ENCODE measurements at regions not wholly inside any gene's neighbourhood (a gene's known extent, or its start where the extent isn't known, plus 50 kb on each side); places are given as distances from the start of the nearest gene placed in this dataset.

GRCh38 chr13:81779876-81780275 is 1439.0 kb upstream of the SPRY2 start:
- Mint-ChIP-seq H3K4me1 (no peaks in the 10 kb centered on the region), H3K9me3 (peaks cover 7 to 33% (median 14%) of the 10 kb centered on the region in 6 donors), H3K36me3 (no peaks in the 10 kb centered on the region), H3K27ac (no peak overlapping the region), H3K4me3 (no peak overlapping the region), H3K27me3 (ENCODE audit: low read depth in 3 of 3) (no peaks in the 10 kb centered on the region)
- no peak for DNase-seq

GRCh38 chr13:81778350-81778749 is 1437.4 kb upstream of the SPRY2 start:
- Mint-ChIP-seq H3K27me3 (ENCODE audit: low read depth in 3 of 3) (no peaks in the 10 kb centered on the region), H3K9me3 (peaks cover 8 to 32% (median 17%) of the 10 kb centered on the region in 6 donors), H3K4me3 (no peak overlapping the region), H3K4me1 (no peaks in the 10 kb centered on the region), H3K36me3 (no peaks in the 10 kb centered on the region), H3K27ac (no peak overlapping the region)
- no peak for DNase-seq

GRCh38 chr13:81773263-81773662 is 1432.3 kb upstream of the SPRY2 start:
- Mint-ChIP-seq H3K9me3 (peaks cover 7 to 29% (median 14%) of the 10 kb centered on the region in 6 donors), H3K27ac (no peak overlapping the region), H3K4me1 (no peaks in the 10 kb centered on the region), H3K27me3 (ENCODE audit: low read depth in 3 of 3) (no peaks in the 10 kb centered on the region), H3K4me3 (no peak overlapping the region), H3K36me3 (no peaks in the 10 kb centered on the region)
- no peak for DNase-seq

- no peak for DNase-seq
- Mint-ChIP-seq H3K4me1 (no peaks in the 10 kb centered on the region), H3K27me3 (ENCODE audit: low read depth in 3 of 3) (no peaks in the 10 kb centered on the region)
Observed at GRCh38 chr13:81771951-81772350, 1431.0 kb upstream of the SPRY2 start.

GRCh38 chr13:81770868-81771505 is 1430.1 kb upstream of the SPRY2 start:
- no peaks in the 10 kb centered on the region for H3K4me1 Mint-ChIP-seq
- H3K4me3 Mint-ChIP-seq: no peak overlapping the region
- H3K9me3 Mint-ChIP-seq: peaks cover 8 to 28% (median 14%) of the 10 kb centered on the region in 6 donors
- H3K27ac Mint-ChIP-seq: no peak overlapping the region
- no peaks in the 10 kb centered on the region for H3K27me3 Mint-ChIP-seq (ENCODE audit: low read depth in 3 of 3)
- H3K36me3 Mint-ChIP-seq: no peaks in the 10 kb centered on the region
- no peak for DNase-seq

More at GRCh38 chr13:81771951-81772350, 1431.0 kb upstream of the SPRY2 start:
- Mint-ChIP-seq H3K9me3 (peaks cover 7 to 29% (median 14%) of the 10 kb centered on the region in 6 donors), H3K4me3 (no peak overlapping the region), H3K36me3 (no peaks in the 10 kb centered on the region), H3K27ac (no peak overlapping the region)

GRCh38 chr13:81762449-81762848 is 1421.5 kb upstream of the SPRY2 start:
- H3K36me3 Mint-ChIP-seq: no peaks in the 10 kb centered on the region
- H3K27me3 Mint-ChIP-seq (ENCODE audit: low read depth in 3 of 3): no peaks in the 10 kb centered on the region
- H3K4me1 Mint-ChIP-seq: no peaks in the 10 kb centered on the region
- H3K9me3 Mint-ChIP-seq: peaks cover 13 to 47% (median 24%) of the 10 kb centered on the region in 6 donors
- H3K4me3 Mint-ChIP-seq: no peak overlapping the region
- DNase-seq: no peak
- H3K27ac Mint-ChIP-seq: no peak overlapping the region

- H3K9me3 Mint-ChIP-seq: peaks cover 5 to 39% (median 25%) of the 10 kb centered on the region in 6 donors
- H3K27ac Mint-ChIP-seq: no peak overlapping the region
- no peak for DNase-seq
- H3K4me3 Mint-ChIP-seq: no peak overlapping the region
- no peaks in the 10 kb centered on the region for H3K27me3 Mint-ChIP-seq (ENCODE audit: low read depth in 3 of 3)
- no peaks in the 10 kb centered on the region for H3K36me3 Mint-ChIP-seq
- H3K4me1 Mint-ChIP-seq: no peaks in the 10 kb centered on the region
Observed at GRCh38 chr13:81760316-81760715, 1419.4 kb upstream of the SPRY2 start.

- no peaks in the 10 kb centered on the region for H3K4me1 Mint-ChIP-seq
- H3K9me3 Mint-ChIP-seq: peaks cover 3 to 43% (median 29%) of the 10 kb centered on the region in 6 donors
- H3K27me3 Mint-ChIP-seq (ENCODE audit: low read depth in 3 of 3): peaks cover 0 to 2% (median 0%) of the 10 kb centered on the region in 3 donors
- H3K4me3 Mint-ChIP-seq: no peak overlapping the region
- no peak overlapping the region for H3K27ac Mint-ChIP-seq
- DNase-seq: no peak
- H3K36me3 Mint-ChIP-seq: no peaks in the 10 kb centered on the region
Observed at GRCh38 chr13:81757348-81757970, 1416.5 kb upstream of the SPRY2 start.

- no peak for DNase-seq
- H3K36me3 Mint-ChIP-seq: peaks cover 0 to 3% (median 0%) of the 10 kb centered on the region in 3 donors
- no peaks in the 10 kb centered on the region for H3K27me3 Mint-ChIP-seq (ENCODE audit: low read depth in 3 of 3)
- H3K9me3 Mint-ChIP-seq: peaks cover 13 to 40% (median 35%) of the 10 kb centered on the region in 6 donors
- H3K27ac Mint-ChIP-seq: no peak overlapping the region
- no peaks in the 10 kb centered on the region for H3K4me1 Mint-ChIP-seq
- H3K4me3 Mint-ChIP-seq: no peak overlapping the region
Observed at GRCh38 chr13:81745391-81745790, 1404.5 kb upstream of the SPRY2 start.

- peaks cover 0 to 3% (median 0%) of the 10 kb centered on the region in 3 donors for H3K36me3 Mint-ChIP-seq
- no peak overlapping the region for H3K4me3 Mint-ChIP-seq
- no peaks in the 10 kb centered on the region for H3K4me1 Mint-ChIP-seq
- H3K27ac Mint-ChIP-seq: no peak overlapping the region
- H3K9me3 Mint-ChIP-seq: peaks cover 14 to 54% (median 31%) of the 10 kb centered on the region in 6 donors
- DNase-seq: no peak
- peaks cover 0 to 1% (median 0%) of the 10 kb centered on the region in 3 donors for H3K27me3 Mint-ChIP-seq (ENCODE audit: low read depth in 3 of 3)
Observed at GRCh38 chr13:81738364-81738763, 1397.4 kb upstream of the SPRY2 start.

GRCh38 chr13:81726037-81726726 is 1385.3 kb upstream of the SPRY2 start:
- peaks cover 12 to 46% (median 33%) of the 10 kb centered on the region in 6 donors for H3K9me3 Mint-ChIP-seq
- H3K27me3 Mint-ChIP-seq (ENCODE audit: low read depth in 3 of 3): peaks cover 0 to 2% (median 0%) of the 10 kb centered on the region in 3 donors
- H3K4me1 Mint-ChIP-seq: no peaks in the 10 kb centered on the region
- H3K27ac Mint-ChIP-seq: no peak overlapping the region
- DNase-seq: no peak
- H3K4me3 Mint-ChIP-seq: no peak overlapping the region
- peaks cover 0 to 4% (median 0%) of the 10 kb centered on the region in 3 donors for H3K36me3 Mint-ChIP-seq

- H3K4me3 Mint-ChIP-seq: no peak overlapping the region
- H3K9me3 Mint-ChIP-seq: peaks cover 11 to 44% (median 21%) of the 10 kb centered on the region in 6 donors
- DNase-seq: no peak
- H3K27ac Mint-ChIP-seq: no peak overlapping the region
- no peaks in the 10 kb centered on the region for H3K4me1 Mint-ChIP-seq
- H3K36me3 Mint-ChIP-seq: peaks cover 0 to 4% (median 0%) of the 10 kb centered on the region in 3 donors
- peaks cover 0 to 2% (median 0%) of the 10 kb centered on the region in 3 donors for H3K27me3 Mint-ChIP-seq (ENCODE audit: low read depth in 3 of 3)
Observed at GRCh38 chr13:81722456-81722855, 1381.5 kb upstream of the SPRY2 start.

- H3K9me3 Mint-ChIP-seq: peaks cover 9 to 35% (median 15%) of the 10 kb centered on the region in 6 donors
- H3K27me3 Mint-ChIP-seq (ENCODE audit: low read depth in 3 of 3): peaks cover 0 to 2% (median 0%) of the 10 kb centered on the region in 3 donors
- H3K4me3 Mint-ChIP-seq: no peak overlapping the region
- DNase-seq: no peak
- no peak overlapping the region for H3K27ac Mint-ChIP-seq
- no peaks in the 10 kb centered on the region for H3K36me3 Mint-ChIP-seq
- no peaks in the 10 kb centered on the region for H3K4me1 Mint-ChIP-seq
Observed at GRCh38 chr13:81721400-81721799, 1380.5 kb upstream of the SPRY2 start.

GRCh38 chr13:81714513-81714912 is 1373.6 kb upstream of the SPRY2 start:
- no peak overlapping the region for H3K27ac Mint-ChIP-seq
- H3K4me3 Mint-ChIP-seq: no peak overlapping the region
- no peak for DNase-seq
- H3K27me3 Mint-ChIP-seq (ENCODE audit: low read depth in 3 of 3): peaks cover 0 to 3% (median 0%) of the 10 kb centered on the region in 3 donors
- H3K36me3 Mint-ChIP-seq: no peaks in the 10 kb centered on the region
- peaks cover 7 to 44% (median 22%) of the 10 kb centered on the region in 6 donors for H3K9me3 Mint-ChIP-seq
- H3K4me1 Mint-ChIP-seq: no peaks in the 10 kb centered on the region

Measured in immature natural killer cell (primary cell).